Testis (tissue), 2 donors: ENCODE measurements at regions not wholly inside any gene's neighbourhood (a gene's known extent, or its start where the extent isn't known, plus 50 kb on each side); places are given as distances from the start of the nearest gene placed in this dataset.

Experiments
- CTCF ChIP-seq, 3 experiments: fragments of 450-650 bp in 2 of 3; fragments of 200-600 bp in 1 of 3; sonication (generic) in 1 of 3; IDR thresholded peaks; one replicate each; pipeline ENCODE4 v1.5.1; 2016 to 2019; ENCODE audit warnings: antibody characterized with exemption in 3 of 3, mild to moderate bottlenecking in 2 of 3, moderate library complexity in 1 of 3
- POLR2A ChIP-seq: fragments of 450-650 bp; IDR thresholded peaks from one replicate; pipeline ENCODE4 v1.6.1; 2017; ENCODE audit warnings: antibody characterized with exemption, mild to moderate bottlenecking, moderate library complexity

- TF ChIP-seq POLR2A = no peak
- no peak for TF ChIP-seq CTCF (IDR thresholded peaks at IDR 0.05)
Observed at GRCh38 chr17:34709158-34709754, 129.9 kb downstream of the TMEM132E start.
